UCSD-AML1 (cell line): ENCODE measurements at regions not wholly inside any gene's neighbourhood (a gene's known extent, or its start where the extent isn't known, plus 50 kb on each side); places are given as distances from the start of the nearest gene placed in this dataset.
"Not testable (repeated sequence)": the region's sequence is repeated elsewhere in the genome, so short reads cannot be mapped to it uniquely, and the experiment has no call there.

Experiments
- DNase-seq: peaks from one replicate; lab custom pipeline; 2025; ENCODE audit not compliant: unreplicated experiment; lab: John Stamatoyannopoulos, UW

- DNase-seq: no peak
Measured at GRCh38 chr5:135182675-135183074, 148.6 kb upstream of the PITX1 start.

DNA sequence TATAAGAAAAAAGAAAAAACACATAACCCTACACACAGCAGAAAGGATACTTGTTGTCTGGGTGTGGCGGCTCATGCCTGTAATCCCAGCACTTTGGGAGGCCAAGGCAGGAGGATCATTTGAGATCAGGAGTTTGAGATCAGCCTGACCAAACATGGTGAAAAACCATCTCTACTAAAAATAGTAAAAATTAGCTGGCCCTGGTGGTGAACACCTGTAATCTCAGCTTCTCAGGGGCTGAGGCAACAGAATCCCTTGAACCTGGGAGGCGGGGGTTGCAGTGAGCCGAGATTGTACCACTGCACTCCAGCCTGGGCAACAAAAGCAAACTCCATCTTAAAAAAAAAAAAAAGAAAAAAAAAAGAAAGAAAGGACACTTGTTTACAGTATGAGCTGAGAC, 147.6 kb upstream of the PITX1 start:
- DNase-seq: no peak

DNA sequence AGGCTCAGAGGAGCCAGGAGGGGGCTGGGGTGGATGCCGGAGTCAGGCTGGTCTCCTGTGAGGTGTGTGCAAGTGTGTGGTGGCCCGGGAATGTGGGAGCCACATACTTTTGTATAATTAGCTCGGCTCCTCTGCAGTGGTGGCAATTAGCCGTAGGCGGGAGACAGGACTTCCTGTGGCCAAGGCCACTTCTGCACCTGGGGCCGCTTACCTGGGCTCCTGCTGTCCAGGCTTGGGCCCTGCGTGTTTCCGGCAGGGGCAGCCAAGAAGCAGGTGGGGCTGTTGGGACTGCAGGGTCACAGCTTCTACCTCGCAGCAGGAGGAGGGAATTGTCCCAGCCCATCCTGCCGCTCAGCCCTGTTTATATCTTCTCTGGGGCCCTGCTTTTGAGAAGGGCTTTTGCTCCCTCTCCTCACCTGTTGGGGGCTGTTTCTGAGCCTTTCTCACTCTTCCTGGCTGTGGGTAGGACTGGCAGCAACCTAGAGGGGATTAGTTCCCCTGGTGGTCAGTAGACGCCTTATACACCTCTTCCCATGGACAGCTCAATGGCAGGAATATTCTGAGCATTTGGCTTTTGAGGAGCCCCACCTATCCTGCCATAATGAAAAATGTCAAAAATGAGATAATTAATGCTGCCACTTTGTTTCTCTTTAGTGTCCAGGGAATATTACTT, 145.4 kb upstream of the PITX1 start:
- DNase-seq: no peak

DNA sequence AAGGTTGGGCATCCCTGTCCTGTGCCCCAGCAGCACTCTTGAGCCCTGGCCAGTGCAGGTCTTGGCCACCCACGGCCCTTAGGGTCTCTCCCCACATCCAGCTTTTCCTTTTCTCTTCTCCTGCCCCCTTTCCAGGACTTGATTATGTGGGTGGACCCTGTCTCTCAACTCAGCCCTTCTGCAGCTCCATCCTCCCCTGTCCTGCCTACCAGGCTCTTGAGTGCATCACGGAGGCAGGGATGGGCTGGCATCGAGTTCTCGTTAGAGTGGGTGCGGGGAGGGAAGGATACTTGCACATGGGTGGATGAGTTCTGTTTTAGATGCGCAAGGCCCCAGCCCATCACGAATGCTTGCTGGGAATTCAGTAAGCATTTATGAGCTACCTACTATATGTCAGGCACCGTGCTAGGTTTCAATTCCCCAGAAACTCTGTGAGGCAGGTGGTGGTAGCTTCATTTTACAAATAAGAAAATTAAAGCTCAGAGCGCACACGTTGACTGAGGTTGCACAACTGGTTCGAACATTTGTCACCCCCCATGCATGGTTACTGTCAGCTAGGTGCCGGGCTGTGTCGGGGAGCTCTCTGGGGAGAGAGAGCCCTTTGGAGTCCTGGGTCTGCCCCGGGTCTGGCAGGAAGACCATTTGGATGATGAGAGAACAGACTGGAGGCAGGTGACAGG, 144.6 kb upstream of the PITX1 start:
- DNase-seq: no peak

GRCh38 chr5:135177591-135177990, 143.6 kb upstream of the PITX1 start:
- DNase-seq: no peak

GRCh38 chr5:135176991-135177390, 143.0 kb upstream of the PITX1 start:
- DNase-seq: no peak

- DNase-seq: no peak
Measured at GRCh38 chr5:135174315-135175096, 140.5 kb upstream of the PITX1 start.

DNA sequence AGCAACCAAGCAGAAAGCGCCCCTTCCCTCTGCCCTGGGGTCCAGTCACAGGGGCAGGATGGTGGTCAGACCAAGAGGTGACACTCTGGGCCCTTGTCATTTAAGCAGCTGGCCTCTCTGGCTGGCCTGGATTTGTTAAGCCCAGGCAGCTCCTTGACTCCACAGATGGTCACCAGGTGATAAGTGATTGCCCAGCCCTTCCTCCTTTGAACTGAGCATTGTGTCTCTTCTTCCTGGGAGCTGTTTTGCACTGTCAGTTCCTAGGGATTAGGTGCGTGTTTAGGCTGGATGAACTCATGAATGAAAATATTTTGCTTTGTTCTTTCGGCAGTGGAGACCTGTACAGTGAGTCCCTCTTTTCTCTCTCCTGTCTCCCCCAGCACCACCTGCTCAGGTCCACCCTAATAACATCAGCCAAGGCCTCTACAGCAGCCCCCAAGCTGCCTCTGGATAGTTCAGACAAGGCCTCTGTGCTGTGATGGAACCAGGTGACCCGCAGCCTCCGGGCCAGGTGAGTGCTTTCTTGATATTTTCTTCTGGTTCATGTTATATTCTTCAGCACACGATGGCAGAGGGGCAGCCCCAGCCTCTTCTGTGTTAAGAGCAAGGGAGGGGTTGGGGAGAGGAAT, 139.7 kb upstream of the PITX1 start:
- no peak for DNase-seq

DNA sequence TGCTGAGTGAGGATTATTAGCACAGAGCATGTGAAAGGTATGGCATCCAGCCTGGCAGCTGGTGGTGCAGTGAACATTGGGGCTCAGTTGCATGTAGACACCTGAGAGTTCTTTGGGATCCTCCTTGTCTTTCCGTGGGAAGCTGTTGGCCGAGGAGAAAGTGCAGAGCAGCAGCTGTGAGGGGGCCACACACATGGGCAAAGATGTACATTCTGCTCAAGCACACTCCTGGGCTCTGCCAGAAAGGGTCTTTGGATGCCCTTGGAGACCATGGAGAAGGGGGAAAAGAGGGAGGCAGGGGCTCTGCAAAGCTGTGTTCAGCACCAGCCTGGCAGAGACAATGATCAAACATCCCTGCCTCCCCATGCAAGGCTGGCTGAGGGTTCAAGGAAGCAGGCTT, 138.7 kb upstream of the PITX1 start:
- no peak for DNase-seq

DNA sequence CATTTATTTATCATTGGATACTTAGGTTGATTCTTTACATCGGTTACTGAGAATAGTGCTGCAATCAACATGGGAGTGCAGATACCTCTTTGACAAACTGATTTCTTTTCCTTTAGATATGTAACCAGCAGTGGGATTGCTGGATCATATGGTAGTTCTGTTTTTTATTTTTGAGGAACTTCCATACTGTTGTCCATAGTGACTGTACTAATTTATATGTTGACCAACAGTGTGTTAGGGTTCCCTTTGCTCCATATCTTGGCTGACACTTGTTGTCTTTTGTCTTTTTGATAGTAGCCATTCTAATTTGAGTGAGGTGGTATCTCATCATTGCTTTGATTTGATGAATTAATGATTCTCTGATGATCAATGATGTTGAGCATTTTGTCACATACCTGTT, 137.3 kb upstream of the PITX1 start:
- DNase-seq: no peak

DNA sequence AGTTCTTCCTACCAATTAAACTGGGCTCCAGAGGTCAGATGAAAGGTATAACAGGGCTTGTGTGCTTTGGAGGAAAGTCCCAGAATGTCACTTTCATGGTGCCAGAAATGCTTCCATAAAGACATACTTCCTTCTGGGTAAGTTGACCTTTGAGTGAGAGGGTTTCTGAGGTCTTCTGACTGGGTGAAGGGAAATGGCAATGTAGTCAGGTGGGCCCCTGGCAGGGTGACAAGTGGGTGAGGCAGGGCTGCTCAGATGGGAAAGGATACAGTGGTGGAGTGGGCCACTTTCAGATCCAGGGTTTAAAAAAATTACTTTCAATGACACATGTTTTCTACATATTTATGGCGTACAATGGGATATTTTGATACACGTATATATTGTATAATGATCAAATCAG, 136.5 kb upstream of the PITX1 start:
- DNase-seq: no peak

DNA sequence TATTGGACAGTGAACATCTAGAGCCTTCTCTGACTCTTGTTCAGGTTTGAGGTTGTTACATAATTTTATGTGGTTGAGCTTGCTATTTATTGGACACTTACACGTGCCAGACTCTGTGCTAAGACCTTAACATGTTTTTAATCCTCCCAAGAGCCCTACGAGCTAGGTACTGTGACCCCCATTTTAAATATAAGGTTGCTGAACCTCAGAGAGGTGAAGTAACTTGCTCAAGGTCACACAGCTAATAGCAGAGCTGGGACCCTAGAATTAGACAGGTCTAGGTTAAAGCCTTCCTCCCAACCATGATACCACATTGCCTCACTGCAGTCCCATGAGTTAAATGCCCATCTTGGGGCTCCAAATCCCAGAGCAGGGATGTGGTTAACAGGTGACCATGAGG, 135.7 kb upstream of the PITX1 start:
- no peak for DNase-seq

DNA sequence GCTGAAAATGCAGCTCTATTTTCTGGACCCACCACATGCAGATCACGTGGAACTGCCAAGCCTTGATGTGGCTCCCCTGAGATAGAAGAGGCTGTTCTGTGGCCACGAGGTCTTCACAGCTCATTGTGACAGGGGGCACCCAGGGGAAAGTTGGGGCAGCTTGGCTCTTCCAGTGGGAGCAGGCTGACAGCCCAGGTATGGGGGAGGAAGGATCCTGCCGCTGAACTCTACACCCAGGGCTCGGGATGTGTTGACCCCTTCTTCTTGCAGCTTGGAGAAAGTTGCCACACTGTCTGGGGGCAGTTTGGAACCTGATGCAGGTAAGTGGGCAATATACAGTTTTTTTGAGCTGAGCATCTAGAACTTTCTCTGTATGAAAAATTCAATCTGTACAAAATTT, 133.6 kb upstream of the PITX1 start:
- DNase-seq: no peak

GRCh38 chr5:135164873-135165614, 131.0 kb upstream of the PITX1 start:
- not testable (repeated sequence) for DNase-seq

DNA sequence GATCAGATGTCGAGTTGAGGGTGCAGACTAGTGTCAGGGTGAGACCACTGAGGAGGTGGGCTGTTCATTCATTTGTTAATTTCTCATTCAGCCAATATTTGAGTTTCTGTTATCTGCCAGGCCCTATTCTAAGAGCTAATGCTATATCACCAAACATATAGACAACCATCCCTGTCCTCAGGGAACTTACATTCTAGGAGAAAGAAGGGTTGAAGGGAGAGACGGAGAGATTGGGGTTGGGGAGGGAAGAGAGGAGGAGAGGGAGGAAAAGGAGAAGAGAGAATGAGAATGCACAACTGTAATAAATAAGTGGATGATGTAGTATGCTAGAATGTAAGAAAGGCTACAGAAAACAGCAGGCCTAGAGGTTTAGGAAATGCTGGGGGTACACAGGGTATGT, 129.9 kb upstream of the PITX1 start:
- DNase-seq: no peak

DNA sequence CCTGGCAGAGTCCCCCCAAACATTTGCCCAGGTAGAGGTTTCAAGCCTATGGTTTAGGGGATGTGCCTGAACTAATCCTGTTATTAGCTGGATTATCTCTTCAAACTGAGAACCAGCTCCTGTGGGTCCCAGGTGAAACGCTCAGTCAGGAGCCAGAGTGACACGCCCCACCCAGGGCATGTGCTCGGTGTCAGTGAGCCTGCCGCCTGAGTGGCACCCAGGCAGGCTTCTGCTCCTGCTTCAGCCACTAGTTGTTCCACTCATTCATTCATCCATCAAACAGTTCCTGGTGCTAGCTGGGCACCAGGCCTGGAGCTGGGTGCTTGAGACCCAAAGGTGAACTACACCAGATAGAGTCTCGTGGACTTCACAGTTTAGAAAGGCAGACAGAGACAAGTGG, 129.4 kb upstream of the PITX1 start:
- DNase-seq: no peak

GRCh38 chr5:135162661-135163265, 128.7 kb upstream of the PITX1 start:
- DNase-seq: no peak

- no peak for DNase-seq
Measured at GRCh38 chr5:135161221-135161620, 127.2 kb upstream of the PITX1 start.

- no peak for DNase-seq
Measured at GRCh38 chr5:135160036-135160675, 126.1 kb upstream of the PITX1 start.

DNA sequence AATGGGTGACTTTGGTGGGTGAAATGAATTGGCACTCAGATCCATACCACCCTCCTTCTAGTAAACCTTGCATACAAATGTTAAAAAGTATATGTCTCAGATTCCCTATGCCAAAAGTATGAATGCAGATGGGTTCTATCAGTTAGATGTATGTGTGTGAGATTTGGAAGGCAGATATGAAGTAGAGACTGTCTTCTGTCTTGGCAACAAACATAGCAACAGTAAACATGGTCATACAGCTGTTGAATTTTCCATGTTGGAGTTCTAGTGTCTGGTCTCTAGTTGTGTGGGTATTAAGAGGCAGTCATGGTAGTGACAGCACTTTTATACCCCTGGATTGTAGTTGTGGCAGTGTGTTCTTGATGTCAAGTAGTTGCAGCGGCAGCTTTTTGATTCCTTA, 125.6 kb upstream of the PITX1 start:
- no peak for DNase-seq
